ENCODE measurements at regions not wholly inside any gene's neighbourhood (a gene's known extent, or its start where the extent isn't known, plus 50 kb on each side); places are given as distances from the start of the nearest gene placed in this dataset.
"Not testable (repeated sequence)": the region's sequence is repeated elsewhere in the genome, so short reads cannot be mapped to it uniquely, and the experiment has no call there.

DNA sequence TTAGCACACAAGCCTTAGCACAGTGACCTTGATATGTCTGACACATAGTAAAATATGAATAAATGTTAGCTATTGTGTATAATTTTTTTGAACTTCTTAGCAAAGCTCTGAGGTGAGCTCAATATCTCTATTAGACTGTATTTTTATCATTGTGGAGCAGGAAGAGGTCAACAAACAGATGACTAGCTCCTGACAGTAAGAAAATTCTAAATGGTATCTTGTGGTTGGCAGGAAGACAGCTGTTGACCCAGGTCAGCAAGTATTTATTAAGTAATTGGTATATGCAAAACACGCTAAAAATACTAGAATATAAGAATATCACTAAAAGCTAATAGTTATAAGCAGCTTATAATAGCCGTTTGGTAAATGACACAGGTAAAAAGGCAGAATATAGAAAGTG is 77.5 kb upstream of the MARCKS start:
- DNase-seq (ENCODE audit: insufficient read length, low spot score) (no peak), FAIRE-seq (no peak)

DNA sequence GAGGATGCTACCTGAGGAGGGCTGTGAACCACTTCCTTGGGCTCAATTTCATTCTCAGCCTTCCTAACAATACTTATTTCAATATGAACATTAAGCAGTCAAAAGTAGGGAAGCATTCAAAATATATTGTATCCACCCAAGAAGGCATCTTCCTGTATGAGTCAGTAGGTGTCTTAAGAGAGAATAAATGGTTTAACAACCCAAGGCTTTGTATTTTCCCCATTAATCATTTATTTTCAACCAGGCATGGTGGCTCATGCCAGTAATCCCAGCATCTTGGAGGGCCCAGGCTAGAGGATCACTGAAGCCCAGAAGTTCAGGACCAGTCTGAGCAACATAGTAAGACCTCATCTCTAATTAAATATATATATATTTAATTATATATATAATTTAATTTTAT is 74.5 kb upstream of the MARCKS start:
- DNase-seq (ENCODE audit: insufficient read length, low spot score) = no peak
- FAIRE-seq = no peak

DNA sequence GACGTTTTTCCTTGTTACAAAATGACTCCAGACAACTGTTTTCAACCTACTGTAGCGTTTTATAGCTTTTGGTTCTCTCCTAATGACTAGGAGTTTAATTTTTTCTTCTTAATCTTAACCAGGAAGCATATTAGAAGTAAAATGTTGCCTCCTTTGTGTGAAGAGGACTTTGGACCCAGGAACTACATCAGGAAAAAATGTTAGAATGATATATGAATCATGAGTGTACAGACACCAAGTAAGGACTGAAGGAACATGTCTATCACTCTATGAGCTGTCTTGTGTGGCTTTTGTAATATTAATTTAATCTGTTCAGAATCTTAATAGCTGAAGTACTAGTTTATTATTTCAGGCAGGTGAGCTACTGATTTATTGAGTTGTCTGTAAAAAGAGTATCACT is 71.0 kb upstream of the MARCKS start:
- no peak for FAIRE-seq
- DNase-seq (ENCODE audit: insufficient read length, low spot score) = no peak

DNA sequence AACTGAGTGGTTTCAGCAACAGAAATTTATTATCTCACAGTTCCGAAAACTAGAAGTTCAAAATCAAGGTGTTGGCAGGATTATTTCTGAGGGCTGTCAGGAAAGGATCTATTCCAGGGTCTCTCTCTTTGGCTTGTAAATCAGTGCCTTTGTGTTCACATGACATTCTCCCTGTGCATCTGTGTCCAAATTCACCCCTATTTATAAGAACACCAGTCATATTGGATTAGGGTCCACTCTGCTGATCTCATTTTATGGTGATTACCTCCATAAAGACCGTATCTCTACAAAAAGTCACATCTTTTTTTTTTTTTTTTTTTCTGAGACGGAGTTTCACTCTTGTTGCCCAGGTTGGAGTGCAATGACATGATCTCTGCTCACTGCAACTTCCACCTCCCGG is 68.6 kb upstream of the MARCKS start:
- DNase-seq (ENCODE audit: insufficient read length, low spot score) (no peak), FAIRE-seq (no peak)

DNA sequence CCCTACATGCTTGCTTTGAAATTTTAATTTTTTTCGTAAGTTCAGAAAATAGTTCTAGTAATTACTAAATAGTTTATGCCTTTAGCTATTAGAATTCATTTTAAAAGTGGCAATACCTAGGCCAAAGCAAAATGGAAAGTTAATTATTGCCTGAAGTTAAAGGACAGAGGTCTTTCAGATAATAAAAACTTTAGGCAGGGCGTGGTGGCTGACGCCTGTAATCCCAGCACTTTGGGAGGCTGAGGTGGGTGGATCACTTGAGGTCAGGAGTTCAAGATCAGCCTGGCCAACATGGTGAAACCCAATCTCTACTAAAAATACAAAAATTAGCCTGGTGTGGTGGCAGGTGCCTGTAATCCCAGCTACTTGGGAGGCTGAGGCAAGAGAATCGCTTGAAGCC is 65.9 kb upstream of the MARCKS start:
- not testable (repeated sequence) for FAIRE-seq; DNase-seq (ENCODE audit: insufficient read length, low spot score)

DNA sequence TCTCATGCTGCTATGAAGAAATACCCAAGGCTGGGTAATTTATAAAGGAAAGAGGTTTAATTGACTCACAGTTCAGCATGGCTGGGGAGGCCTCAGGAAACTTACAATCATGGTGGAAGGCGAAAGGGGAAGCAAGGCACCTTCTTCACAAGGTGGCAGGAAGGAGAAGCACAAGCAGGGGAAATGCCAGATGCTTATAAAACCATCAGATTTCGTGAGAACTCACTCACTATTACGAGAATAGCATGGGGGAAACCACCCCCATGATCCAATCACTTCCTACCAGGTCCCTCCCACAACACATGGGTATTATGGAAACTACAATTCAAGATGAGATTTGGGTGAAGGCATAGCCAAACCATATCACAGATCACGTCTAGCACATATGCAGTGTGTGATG is 61.8 kb upstream of the MARCKS start:
- not testable (repeated sequence) for FAIRE-seq; DNase-seq (ENCODE audit: insufficient read length, low spot score)

DNA sequence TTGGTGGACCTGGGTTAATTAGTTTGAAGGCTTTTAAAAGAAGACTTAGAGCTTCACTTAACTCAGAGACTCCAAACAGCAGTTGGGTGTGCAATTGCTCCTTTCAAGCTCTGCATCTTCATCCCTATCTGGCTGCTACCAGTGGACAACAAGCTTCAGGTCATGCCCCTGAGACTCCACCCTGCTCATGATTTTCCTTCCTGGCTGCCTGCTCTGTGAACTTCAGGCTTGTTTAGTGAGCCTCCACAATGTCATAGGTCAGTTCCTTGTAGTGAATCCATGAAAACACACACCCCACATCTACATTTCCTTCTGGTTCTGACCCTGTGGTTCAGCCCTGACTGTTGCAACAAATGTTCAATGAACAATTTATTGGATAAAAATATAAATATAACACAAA is 61.1 kb upstream of the MARCKS start:
- DNase-seq (ENCODE audit: insufficient read length, low spot score) (no peak), FAIRE-seq (no peak)

DNA sequence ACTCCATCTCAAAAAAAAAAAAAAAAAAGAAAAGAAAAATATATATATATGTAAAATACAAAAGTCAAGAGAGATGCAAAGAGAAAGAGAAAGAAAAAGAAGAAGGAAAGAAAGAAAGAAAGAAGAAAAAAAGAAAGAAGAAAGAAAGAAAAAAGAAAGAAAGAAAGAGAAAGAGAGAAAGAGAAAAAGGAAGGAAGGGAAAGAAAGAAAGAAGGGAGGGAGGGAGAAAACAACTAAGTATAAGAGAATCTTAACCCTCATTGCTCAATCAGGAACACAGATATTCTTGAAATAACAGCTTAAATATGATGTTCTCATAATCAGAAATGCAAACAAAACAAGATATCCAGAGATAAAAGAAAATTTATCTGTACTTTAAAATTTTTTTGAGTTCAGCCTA is 54.4 kb upstream of the MARCKS start:
- DNase-seq (ENCODE audit: insufficient read length, low spot score) (no peak), FAIRE-seq (no peak)

DNA sequence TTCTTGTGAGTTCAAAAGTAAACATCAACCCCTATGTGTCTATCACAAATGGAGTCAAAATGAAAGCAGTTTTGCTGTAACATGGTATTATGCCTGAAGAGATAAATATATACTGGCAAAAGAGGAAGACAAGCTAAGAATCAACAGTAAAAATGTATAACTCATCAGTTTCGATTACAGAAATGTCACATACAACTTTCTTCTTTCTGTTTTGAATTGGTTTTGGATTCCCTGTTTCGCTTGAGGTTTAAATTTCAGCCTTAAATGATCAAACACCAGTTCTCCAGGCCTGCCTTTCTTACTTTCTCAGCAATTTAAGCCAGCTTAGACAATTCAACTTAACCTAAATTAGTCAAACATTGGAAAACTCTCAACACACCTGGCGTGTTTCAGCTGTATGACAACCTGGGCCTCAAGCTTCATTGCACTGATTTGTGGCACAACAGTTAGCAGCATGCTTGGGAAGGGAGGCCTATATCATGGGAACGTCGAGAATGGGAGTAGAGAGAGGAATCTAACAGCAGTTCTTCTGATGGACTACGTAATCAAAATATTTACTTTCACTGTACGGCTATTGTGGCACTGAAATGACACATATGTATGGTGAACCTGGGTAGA is 51.9 kb upstream of the MARCKS start:
- FAIRE-seq (peak; percentile 99), DNase-seq (ENCODE audit: insufficient read length, low spot score) (peak; percentile 29)

DNA sequence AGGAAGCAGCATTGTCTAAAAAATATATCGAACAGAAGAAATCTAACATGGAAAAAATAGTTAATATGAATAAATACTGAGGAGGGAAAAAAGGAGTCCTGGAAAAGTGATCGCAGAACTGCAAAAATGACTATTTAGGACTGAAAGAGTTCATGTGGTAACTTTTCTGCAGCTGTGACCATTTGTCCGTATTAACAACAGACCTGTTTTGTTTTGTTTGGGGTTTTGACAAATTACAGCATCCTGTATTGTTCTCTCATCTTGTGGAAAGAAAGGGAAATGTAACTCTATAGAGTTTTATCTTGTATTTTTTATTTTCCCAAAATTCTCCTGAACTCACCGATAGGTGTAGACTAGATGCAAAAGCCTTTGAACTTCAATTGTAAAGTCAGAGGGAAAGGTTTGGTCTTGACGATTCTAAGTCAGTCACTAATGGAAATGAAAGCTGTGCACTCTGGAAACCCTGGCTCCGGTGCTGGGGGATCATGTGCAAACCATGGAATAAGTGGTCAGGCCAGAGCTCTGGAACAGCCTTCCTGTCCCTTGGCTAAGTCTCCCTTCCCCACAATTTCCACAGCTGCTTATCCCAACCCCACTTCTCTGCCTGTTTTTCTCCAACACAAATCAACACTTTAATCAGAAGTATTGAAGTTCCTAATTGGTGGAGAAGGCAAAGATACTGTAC is 51.2 kb upstream of the MARCKS start:
- DNase-seq (ENCODE audit: insufficient read length, low spot score) (no peak), FAIRE-seq (peak; percentile 8)

Measured in GM19239 (cell line).